ENCODE measurements at regions not wholly inside any gene's neighbourhood (a gene's known extent, or its start where the extent isn't known, plus 50 kb on each side); places are given as distances from the start of the nearest gene placed in this dataset.
"Not testable (repeated sequence)": the region's sequence is repeated elsewhere in the genome, so short reads cannot be mapped to it uniquely, and the experiment has no call there.

GRCh38 chr20:61056627-61057442 is 195.2 kb upstream of the CDH4 start:
- FAIRE-seq (no peak), DNase-seq (ENCODE audit: low spot score) (no peak)

- FAIRE-seq, result no peak
Observed at GRCh38 chr20:61057443-61058121, 194.5 kb upstream of the CDH4 start.

GRCh38 chr20:61061981-61062380 is 190.1 kb upstream of the CDH4 start:
- DNase-seq (ENCODE audit: low spot score), result no peak
- FAIRE-seq, result no peak

More at GRCh38 chr20:61057443-61058121, 194.5 kb upstream of the CDH4 start:
- no peak for DNase-seq (ENCODE audit: low spot score)

DNA sequence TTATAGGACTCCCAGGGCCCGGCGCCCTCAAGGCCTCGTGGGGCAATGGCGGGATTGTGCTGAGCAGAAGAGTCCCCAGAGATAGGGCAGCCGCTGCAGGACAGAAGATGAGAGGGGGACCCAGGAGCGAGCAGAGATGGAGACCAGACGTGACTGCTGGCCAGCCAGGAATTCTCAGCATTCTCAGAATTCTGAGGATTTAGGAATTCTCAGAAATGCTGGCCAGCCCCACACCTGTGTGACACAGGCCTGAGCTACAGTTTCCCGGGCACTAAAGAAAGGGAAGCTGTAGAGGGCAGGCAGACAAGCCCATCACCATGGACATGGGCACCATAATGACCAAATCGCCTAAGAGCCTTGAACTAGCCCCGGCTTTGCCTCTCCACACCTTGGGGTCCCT is 186.2 kb upstream of the CDH4 start:
- DNase-seq (ENCODE audit: low spot score) (no peak), FAIRE-seq (no peak)

DNA sequence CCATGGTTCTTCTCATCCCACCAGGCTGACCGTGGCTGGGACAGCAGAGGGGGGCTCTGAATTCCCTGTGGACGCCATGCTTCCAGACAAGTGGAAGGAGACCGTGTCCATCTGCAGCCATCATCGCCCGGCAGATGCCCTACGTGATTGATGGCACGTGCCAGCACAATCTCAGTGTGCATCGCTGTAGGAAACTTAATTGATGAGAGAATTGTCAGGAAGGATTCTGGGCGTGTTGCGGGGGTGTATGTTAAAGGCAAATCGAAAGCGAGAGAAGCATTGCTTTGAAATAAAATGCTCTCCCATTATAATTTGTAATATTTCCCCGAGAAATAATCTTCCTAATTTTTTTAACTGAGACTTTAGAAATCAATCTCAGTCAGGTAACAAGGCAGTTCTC is 185.5 kb upstream of the CDH4 start:
- FAIRE-seq (no peak), DNase-seq (ENCODE audit: low spot score) (no peak)

GRCh38 chr20:61067221-61067620 is 184.8 kb upstream of the CDH4 start:
- no peak for FAIRE-seq
- no peak for DNase-seq (ENCODE audit: low spot score)

DNA sequence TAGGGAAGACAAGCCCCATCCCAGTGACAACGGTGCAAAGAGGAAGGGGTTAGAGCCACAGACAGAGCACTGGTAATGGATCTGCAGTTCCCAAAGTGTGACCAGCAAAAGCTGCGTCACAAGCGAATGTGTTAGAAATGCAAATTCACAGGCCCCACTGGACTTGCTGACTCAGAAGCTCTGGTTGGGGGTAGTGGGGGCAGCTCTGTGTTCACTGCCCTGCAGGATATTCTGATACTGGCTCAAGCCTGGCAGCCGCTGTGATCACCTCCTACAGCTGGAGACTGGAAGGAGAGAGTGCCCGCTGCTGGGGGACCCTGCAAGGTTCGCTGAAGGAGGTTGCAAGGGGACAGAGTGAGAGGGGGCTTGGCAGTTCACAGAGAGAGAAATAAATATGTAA is 179.7 kb upstream of the CDH4 start:
- FAIRE-seq, result no peak
- DNase-seq (ENCODE audit: low spot score), result no peak

DNA sequence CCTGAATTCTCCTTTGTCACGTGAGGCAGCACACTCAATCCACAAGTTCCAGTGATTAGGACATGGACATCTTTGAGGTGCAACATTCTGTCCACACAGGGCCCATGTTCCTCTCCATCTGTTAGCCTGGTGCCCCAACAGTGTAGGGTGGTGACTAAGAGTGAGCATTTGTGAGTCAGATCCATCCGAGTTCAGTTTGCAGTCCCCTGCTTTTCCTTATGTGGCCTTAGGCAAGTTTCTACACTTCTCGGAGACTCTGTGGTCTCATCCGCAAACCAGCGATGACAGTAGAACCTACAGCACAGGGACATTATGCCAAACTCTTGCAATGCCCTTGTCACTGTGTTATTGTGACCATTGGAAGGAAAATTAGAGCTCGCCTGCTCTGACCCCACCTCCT is 178.7 kb upstream of the CDH4 start:
- FAIRE-seq (no peak), DNase-seq (ENCODE audit: low spot score) (no peak)

DNA sequence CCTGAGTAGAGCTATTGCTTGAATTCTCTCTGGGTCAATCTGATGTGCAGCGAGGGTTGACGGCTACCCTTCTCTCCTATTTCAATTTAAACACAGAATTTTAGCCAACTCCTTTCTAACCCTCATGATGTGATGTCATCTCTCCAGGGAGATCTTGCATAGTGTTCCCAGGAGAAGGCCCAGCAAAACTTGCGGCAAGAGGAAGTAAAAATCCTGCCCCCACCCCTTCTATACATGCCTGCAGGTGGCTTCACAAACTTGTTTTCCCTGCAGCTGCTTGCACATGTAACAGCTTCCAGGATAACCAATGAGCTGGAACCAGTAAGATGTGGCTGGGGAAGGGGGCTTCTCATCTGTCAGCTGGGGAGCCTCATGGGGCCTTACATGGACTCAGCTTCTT is 169.3 kb upstream of the CDH4 start:
- DNase-seq (ENCODE audit: low spot score) (no peak), FAIRE-seq (no peak)

GRCh38 chr20:61083431-61083830 is 168.6 kb upstream of the CDH4 start:
- FAIRE-seq (no peak), DNase-seq (ENCODE audit: low spot score) (no peak)

- FAIRE-seq (no peak), DNase-seq (ENCODE audit: low spot score) (no peak)
Observed at GRCh38 chr20:61086031-61086430, 166.0 kb upstream of the CDH4 start.

- no peak for DNase-seq (ENCODE audit: low spot score)
- FAIRE-seq, result no peak
Observed at GRCh38 chr20:61090541-61090940, 161.5 kb upstream of the CDH4 start.

- FAIRE-seq (no peak), DNase-seq (ENCODE audit: low spot score) (no peak)
Observed at GRCh38 chr20:61092251-61092650, 159.8 kb upstream of the CDH4 start.

DNA sequence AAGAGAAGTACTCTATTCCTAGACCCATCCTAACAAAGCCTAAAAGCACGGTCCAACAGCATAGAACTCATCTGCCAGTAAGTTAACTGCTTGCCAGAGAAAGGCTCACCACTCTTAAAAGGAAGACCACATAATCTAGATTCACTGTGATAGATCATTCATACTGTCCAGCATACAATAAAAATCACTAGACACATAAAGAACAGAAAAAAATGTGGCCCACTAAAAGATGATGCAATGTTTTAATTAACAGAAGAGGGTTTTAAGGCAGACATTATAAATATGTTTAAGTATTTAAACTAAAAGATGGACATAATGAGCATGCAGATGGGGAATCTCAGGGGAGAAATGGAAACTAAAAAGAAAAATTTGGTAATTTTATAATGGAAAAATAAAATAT is 157.5 kb upstream of the CDH4 start:
- DNase-seq (ENCODE audit: low spot score) (no peak), FAIRE-seq (no peak)

GRCh38 chr20:61096463-61096862 is 155.6 kb upstream of the CDH4 start:
- no peak for FAIRE-seq
- no peak for DNase-seq (ENCODE audit: low spot score)

DNA sequence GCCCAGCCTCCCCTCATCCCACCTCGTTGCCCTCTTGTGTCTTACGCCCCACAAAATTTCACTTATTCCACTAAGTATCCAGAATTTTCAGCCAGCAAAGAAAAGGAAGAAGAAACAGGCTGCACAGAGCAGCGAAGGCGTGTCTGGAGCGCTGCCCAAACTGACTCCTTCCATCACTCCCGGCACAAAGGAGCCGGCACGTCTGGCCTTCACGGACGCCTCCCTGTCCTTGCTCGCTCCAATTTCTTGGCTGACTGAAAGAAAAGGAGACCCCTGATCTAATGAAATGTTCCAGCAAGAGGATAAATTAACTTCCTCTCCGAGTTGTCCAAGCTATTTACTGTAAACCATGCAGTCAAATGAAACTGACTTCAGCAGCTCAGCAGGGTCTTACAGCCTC is 152.3 kb upstream of the CDH4 start:
- FAIRE-seq, result no peak

DNA sequence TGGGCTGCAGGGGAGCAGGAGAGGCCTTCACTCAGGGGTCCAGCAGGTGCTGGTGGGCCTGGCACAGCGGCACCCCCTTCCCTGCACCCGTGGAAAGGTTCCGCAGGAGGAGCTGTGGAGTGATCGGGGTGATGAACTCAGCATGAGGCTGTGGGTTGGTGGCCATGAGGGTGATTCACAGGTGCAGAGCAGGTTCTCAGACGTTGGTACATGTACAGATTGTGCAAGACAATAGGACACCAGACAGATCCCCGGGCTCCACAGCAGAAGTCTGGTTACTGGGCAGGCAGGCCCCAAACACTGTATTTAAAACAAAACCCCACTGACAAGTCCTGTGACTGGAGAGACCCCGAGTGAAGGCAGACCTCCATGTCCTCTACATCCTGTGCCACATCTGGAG is 151.6 kb upstream of the CDH4 start:
- DNase-seq (ENCODE audit: low spot score) (no peak), FAIRE-seq (no peak)

More for the DNA sequence above, 152.3 kb upstream of the CDH4 start:
- no peak for DNase-seq (ENCODE audit: low spot score)

GRCh38 chr20:61101321-61101720 is 150.7 kb upstream of the CDH4 start:
- FAIRE-seq; DNase-seq (ENCODE audit: low spot score): not testable (repeated sequence)

DNA sequence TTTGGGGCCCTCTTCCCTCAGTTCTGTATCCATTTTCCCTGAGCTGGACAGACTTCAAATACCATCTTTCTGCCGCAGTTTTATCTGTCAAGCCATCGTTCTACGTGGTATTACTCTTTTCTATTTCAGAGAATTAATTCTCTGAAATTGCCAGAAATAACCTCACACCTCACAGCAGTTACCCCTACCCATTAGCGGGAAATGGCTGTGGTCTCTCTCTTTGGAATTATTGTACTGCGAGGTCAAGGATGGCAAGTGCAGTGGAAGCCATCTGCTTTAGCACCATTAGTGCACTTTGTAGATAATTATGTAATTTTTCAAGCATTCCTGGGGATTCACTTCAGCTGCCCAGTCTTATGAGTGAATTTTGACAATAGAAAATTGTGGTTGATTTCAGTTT is 147.8 kb upstream of the CDH4 start:
- FAIRE-seq (no peak), DNase-seq (ENCODE audit: low spot score) (no peak)

DNA sequence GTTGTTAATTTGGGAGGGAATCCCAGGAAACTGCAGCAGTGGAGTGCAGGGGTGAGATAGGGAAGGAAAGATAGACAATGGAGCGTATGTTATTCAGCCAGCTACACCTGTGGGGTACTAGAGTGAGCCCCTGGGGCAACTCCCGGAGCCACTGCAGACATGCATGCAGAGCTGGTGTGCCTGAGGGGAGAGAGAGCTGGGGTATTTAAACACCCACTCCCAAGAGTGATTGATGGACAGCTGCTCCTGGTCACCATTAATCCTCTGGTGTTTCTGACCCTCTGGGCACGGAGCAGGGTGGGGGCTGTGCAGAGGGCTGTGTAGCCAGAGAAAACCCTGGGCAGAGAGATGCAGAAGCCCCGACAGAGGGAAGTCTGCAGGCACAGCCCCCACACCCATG is 146.7 kb upstream of the CDH4 start:
- no peak for DNase-seq (ENCODE audit: low spot score)
- FAIRE-seq, result no peak

DNA sequence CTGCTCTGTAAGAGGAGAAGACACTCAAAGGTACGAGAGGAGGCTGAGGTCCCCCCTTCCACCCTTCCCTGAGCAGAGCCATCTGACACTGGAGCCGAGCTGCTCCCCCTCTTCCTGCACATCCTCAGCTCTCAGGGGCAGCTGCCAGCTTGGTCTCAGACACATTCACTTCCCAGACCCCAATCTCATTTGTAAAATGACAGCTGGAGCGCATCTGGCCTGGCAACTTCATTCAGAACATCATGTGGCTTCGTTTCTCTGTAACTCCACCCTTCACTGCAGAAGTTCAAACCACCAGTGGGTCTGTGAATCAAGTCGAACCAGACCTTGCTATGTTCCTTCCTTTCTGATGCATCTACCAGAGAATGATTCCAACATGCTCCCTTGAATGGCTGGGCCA is 145.6 kb upstream of the CDH4 start:
- no peak for FAIRE-seq
- no peak for DNase-seq (ENCODE audit: low spot score)

- no peak for DNase-seq (ENCODE audit: low spot score)
- no peak for FAIRE-seq
Observed at GRCh38 chr20:61109221-61109805, 142.7 kb upstream of the CDH4 start.

GRCh38 chr20:61112515-61112914 is 139.5 kb upstream of the CDH4 start:
- FAIRE-seq (no peak), DNase-seq (ENCODE audit: low spot score) (no peak)

Measured in RCC 7860 (cell line).